ENCODE measurements at regions not wholly inside any gene's neighbourhood (a gene's known extent, or its start where the extent isn't known, plus 50 kb on each side); places are given as distances from the start of the nearest gene placed in this dataset.

GRCh38 chr1:218502383-218502782, 157.2 kb downstream of the TGFB2 start (continued):
- no peak for TF ChIP-seq ZMAT3 (CRISPR knock-in tag; conservative IDR thresholded peaks at IDR 0.05)
- TF ChIP-seq RFX1 (IDR thresholded peaks at IDR 0.05) = no peak
- TF ChIP-seq ZNF570 (CRISPR knock-in tag; IDR thresholded peaks at IDR 0.05; ENCODE audit: borderline replicate concordance) = no peak
- no peak for TF ChIP-seq SIN3A (IDR thresholded peaks at IDR 0.05; ENCODE audit: borderline replicate concordance, low read depth, low read length)
- no peak for TF ChIP-seq ZNF749 (CRISPR knock-in tag; IDR thresholded peaks at IDR 0.05; ENCODE audit: borderline replicate concordance)
- TF ChIP-seq CAMTA2 (CRISPR knock-in tag; IDR thresholded peaks at IDR 0.05; ENCODE audit: borderline replicate concordance) = no peak
- TF ChIP-seq RNF219 (CRISPR knock-in tag; IDR thresholded peaks at IDR 0.05) = no peak
- TF ChIP-seq, protein P1, sequence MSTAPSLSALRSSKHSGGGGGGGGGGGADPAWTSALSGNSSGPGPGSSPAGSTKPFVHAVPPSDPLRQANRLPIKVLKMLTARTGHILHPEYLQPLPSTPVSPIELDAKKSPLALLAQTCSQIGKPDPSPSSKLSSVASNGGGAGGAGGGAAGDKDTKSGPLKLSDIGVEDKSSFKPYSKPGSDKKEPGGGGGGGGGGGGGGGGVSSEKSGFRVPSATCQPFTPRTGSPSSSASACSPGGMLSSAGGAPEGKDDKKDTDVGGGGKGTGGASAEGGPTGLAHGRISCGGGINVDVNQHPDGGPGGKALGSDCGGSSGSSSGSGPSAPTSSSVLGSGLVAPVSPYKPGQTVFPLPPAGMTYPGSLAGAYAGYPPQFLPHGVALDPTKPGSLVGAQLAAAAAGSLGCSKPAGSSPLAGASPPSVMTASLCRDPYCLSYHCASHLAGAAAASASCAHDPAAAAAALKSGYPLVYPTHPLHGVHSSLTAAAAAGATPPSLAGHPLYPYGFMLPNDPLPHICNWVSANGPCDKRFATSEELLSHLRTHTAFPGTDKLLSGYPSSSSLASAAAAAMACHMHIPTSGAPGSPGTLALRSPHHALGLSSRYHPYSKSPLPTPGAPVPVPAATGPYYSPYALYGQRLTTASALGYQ (CRISPR knock-in tag; IDR thresholded peaks at IDR 0.05) = no peak
- no peak for TF ChIP-seq NBN (conservative IDR thresholded peaks at IDR 0.05)

- intact Hi-C loops (cut with micrococcal nuclease; ENCODE audit: unreplicated experiment) = no loop called here
- POLR2A ChIA-PET = no interaction called here
- H3K27ac ChIP-seq (ENCODE audit: extremely low read length, insufficient read depth, low read length) = no peak overlapping the region
- TF ChIP-seq MAF1 (CRISPR knock-in tag; IDR thresholded peaks at IDR 0.05; ENCODE audit: borderline replicate concordance) (no peak), GABPA (IDR thresholded peaks at IDR 0.05; ENCODE audit: low read depth, low read length) (no peak), GABPA (CRISPR knock-in tag; IDR thresholded peaks at IDR 0.05; ENCODE audit: low read depth) (no peak), HINFP (CRISPR knock-in tag; IDR thresholded peaks at IDR 0.05; ENCODE audit: low read depth) (no peak), RCOR2 (CRISPR knock-in tag; IDR thresholded peaks at IDR 0.05) (no peak), ZNF850 (CRISPR knock-in tag; conservative IDR thresholded peaks at IDR 0.05) (no peak), ZBTB14 (CRISPR knock-in tag; IDR thresholded peaks at IDR 0.05) (no peak)
These were observed 158.0 kb downstream of the TGFB2 start for GRCh38 chr1:218503102-218503501.

More at GRCh38 chr1:218503102-218503501, 158.0 kb downstream of the TGFB2 start:
- H3K4me2 ChIP-seq (ENCODE audit: low read depth, low read length) = no peak overlapping the region
- no peaks in the 10 kb centered on the region for H3K36me3 ChIP-seq (replicated peaks in 1 of 2; ENCODE audit: control insufficient read depth in 1 of 2, insufficient read depth in 2 of 2, low read length in 2 of 2)
- no peaks in the 10 kb centered on the region for H3K4me1 ChIP-seq (ENCODE audit: insufficient read depth, low read length)
- H3K79me2 ChIP-seq (ENCODE audit: insufficient read depth, low read length) = no peaks in the 10 kb centered on the region
- ATAC-seq (no peak), DNase-seq (ENCODE audit: low spot score) (no peak), FAIRE-seq (no peak)
- no peak overlapping the region for H2AFZ ChIP-seq (ENCODE audit: low read length)
- no TSS peak for BruUV-seq (replicated peaks)
- no peak overlapping the region for H3K4me3 ChIP-seq (replicated peaks in 1 of 3; ENCODE audit: insufficient read depth in 1 of 3, low read depth in 2 of 3, low read length in 3 of 3)
- peaks cover 17% of the 10 kb centered on the region for H3K9me3 ChIP-seq (ENCODE audit: low read length)
- no peaks in the 10 kb centered on the region for H3K27me3 ChIP-seq (ENCODE audit: control insufficient read depth in 1 of 2, insufficient read depth in 2 of 2, low read length in 2 of 2)
- H4K20me1 ChIP-seq (ENCODE audit: insufficient read depth, low read length) = no peaks in the 10 kb centered on the region
- H3K9ac ChIP-seq (ENCODE audit: insufficient read depth, low read depth, low read length) = no peak overlapping the region
- CTCF ChIA-PET (ENCODE audit: low intra/inter-chr PET ratio, low total read pairs) = no interaction called here
- in situ Hi-C loops (cut with HindIII; ENCODE audit: extremely low pct_ligation_motif_present, low pct_unique_long_range_greater_than_20kb) = no loop called here

Data from HepG2 (cell line).